COLO668 (cell line): ENCODE measurements at regions not wholly inside any gene's neighbourhood (a gene's known extent, or its start where the extent isn't known, plus 50 kb on each side); places are given as distances from the start of the nearest gene placed in this dataset.
"Not testable (repeated sequence)": the region's sequence is repeated elsewhere in the genome, so short reads cannot be mapped to it uniquely, and the experiment has no call there.

Source experiments
- DNase-seq: peaks from one replicate; lab custom pipeline; 2025; ENCODE audit not compliant: unreplicated experiment; lab: John Stamatoyannopoulos, UW

- DNase-seq, result not testable (repeated sequence)
Observed at GRCh38 chrX:77127571-77127970, 319.6 kb upstream of the FGF16 start.

GRCh38 chrX:77143907-77144306 lies 303.3 kb upstream of the FGF16 start:
- DNase-seq, result no peak

GRCh38 chrX:77160301-77160700 lies 286.9 kb upstream of the FGF16 start:
- DNase-seq, result no peak

GRCh38 chrX:77162777-77163176 lies 284.4 kb upstream of the FGF16 start:
- DNase-seq, result no peak

- no peak for DNase-seq
Observed at GRCh38 chrX:77167993-77168392, 279.2 kb upstream of the FGF16 start.

GRCh38 chrX:77174680-77175519 lies 272.3 kb upstream of the FGF16 start:
- no peak for DNase-seq

- DNase-seq, result no peak
Observed at GRCh38 chrX:77200663-77201062, 246.5 kb upstream of the FGF16 start.

- no peak for DNase-seq
Observed at GRCh38 chrX:77223046-77223445, 224.1 kb upstream of the FGF16 start.

GRCh38 chrX:77264490-77264889 lies 182.7 kb upstream of the FGF16 start:
- DNase-seq, result no peak

- DNase-seq, result no peak
Observed at GRCh38 chrX:77275392-77275791, 171.8 kb upstream of the FGF16 start.

- DNase-seq, result no peak
Observed at GRCh38 chrX:77276742-77277141, 170.4 kb upstream of the FGF16 start.

- no peak for DNase-seq
Observed at GRCh38 chrX:77277911-77278310, 169.3 kb upstream of the FGF16 start.

- DNase-seq, result not testable (repeated sequence)
Observed at GRCh38 chrX:77279373-77279772, 167.8 kb upstream of the FGF16 start.

- no peak for DNase-seq
Observed at GRCh38 chrX:77293331-77293995, 153.7 kb upstream of the FGF16 start.

GRCh38 chrX:77298296-77298695 lies 148.9 kb upstream of the FGF16 start:
- no peak for DNase-seq

GRCh38 chrX:77298790-77299189 lies 148.4 kb upstream of the FGF16 start:
- DNase-seq, result no peak

GRCh38 chrX:77299549-77299948 lies 147.6 kb upstream of the FGF16 start:
- no peak for DNase-seq

GRCh38 chrX:77342004-77342403 lies 105.2 kb upstream of the FGF16 start:
- no peak for DNase-seq

- DNase-seq, result no peak
Observed at GRCh38 chrX:77346859-77347258, 100.3 kb upstream of the FGF16 start.

- no peak for DNase-seq
Observed at GRCh38 chrX:77347572-77347971, 99.6 kb upstream of the FGF16 start.

- no peak for DNase-seq
Observed at GRCh38 chrX:77389891-77390290, 57.3 kb upstream of the FGF16 start.

- not testable (repeated sequence) for DNase-seq
Observed at GRCh38 chrX:77390365-77390764, 56.8 kb upstream of the FGF16 start.
